Right lobe of liver (tissue), 6 donors: ENCODE measurements at regions not wholly inside any gene's neighbourhood (a gene's known extent, or its start where the extent isn't known, plus 50 kb on each side); places are given as distances from the start of the nearest gene placed in this dataset.

ENCODE experiments used
- ATAC-seq, 4 donors: fragments of 200-7000 bp; cut with Tn5 transposase; one replicate each; pipeline ENCODE4 v1.9.1; 2020; ENCODE audit warnings: mild to moderate bottlenecking in 4 of 4, moderate library complexity in 4 of 4
- DNase-seq, 3 donors: peaks; one replicate each; pipeline ENCODE4 v3.0.0-alpha.2; 2020
- H3K27ac ChIP-seq, 3 donors: fragments of 200-600 bp; one replicate each; pipeline ENCODE4 v1.8.0; 2022
- H3K27me3 ChIP-seq, 2 donors: fragments of 200-600 bp; one replicate each; pipeline ENCODE4 v1.8.0; 2022
- H3K36me3 ChIP-seq, 4 donors: fragments of 200-600 bp; sonication (generic) in 1 of 4; one replicate each; pipeline versions ENCODE4 v1.5.1 to v1.8.0; 2017 to 2022; ENCODE audit warnings: control low read depth in 1 of 4
- H3K4me1 ChIP-seq, 4 donors: fragments of 200-600 bp; sonication (generic) in 1 of 4; one replicate each; pipeline versions ENCODE4 v1.5.1 to v1.8.0; 2017 to 2022; ENCODE audit warnings: control low read depth in 1 of 4
- H3K4me3 ChIP-seq, 3 donors: fragments of 200-600 bp; one replicate each; pipeline ENCODE4 v1.8.0; 2022
- H3K9me3 ChIP-seq, 4 donors: fragments of 200-600 bp; sonication (generic) in 1 of 4; one replicate each; pipeline versions ENCODE4 v1.5.1 to v1.8.0; 2017 to 2022; ENCODE audit warnings: control low read depth in 1 of 4
- POLR2A ChIP-seq: fragments of 450-650 bp; IDR thresholded peaks from one replicate; pipeline ENCODE4 v1.6.1; 2017; ENCODE audit warnings: antibody characterized with exemption, mild to moderate bottlenecking
- WGBS: methylation state at CpG from one replicate; pipeline ENCODE4 v1.1.6; 2018; ENCODE audit warnings: low coverage, low lambda C conversion rate; ENCODE audit not compliant: insufficient coverage; ENCODE audit errors: missing lambda C conversion rate; 5-methylcytosine and 5-hydroxymethylcytosine counted together
- intact Hi-C, 2 donors: fragments of 100-400 bp; cut with DNase I; formaldehyde crosslinking; loops; one replicate each; pipeline versions ENCODE4 v1.11.2 to v1.14.1; 2022
- TF ChIP-seq, protein P1 (sequence below), 4 donors: fragments of 200-600 bp in 3 of 4; fragments of 450-650 bp in 1 of 4; IDR thresholded peaks; one replicate each; pipeline versions ENCODE4 v1.5.1 to v1.8.0; 2016 to 2022; ENCODE audit warnings: antibody characterized with exemption in 4 of 4, mild to moderate bottlenecking in 2 of 4
- donor health status: DM: no; HTN: yes; CAD: no.
- donor health status: DM: no; HTN: no; CAD: no.
- donor health status: DM: no; HTN: no; CAD: no.
- donor health status: DM: no; HTN: yes; CAD: no.
- donor health status: DM: no; HTN: yes; CAD: no.

DNA sequence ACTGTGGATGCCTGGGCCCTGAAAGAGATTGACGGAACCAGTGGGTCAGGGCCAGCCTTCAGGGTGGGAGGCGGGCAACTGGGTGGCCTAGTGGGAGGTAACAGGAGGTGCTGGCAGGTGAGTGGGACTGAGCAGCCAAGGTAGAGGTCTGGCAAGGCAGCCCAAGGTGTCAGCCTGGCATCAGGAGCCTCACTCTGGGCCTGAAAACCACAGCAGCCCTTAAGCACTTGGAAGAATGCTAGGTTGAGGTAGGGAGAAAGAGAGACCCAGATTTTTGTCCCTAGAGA lies 315.8 kb upstream of the PRICKLE1 start:
- no peaks in the 10 kb centered on the region for H3K27me3 ChIP-seq
- H3K4me3 ChIP-seq = no peak overlapping the region
- DNase-seq = no peak
- no peak for ATAC-seq
- intact Hi-C loops = no loop called here
- no peaks in the 10 kb centered on the region for H3K9me3 ChIP-seq
- 75% methylated on average over 2 of the region's 2 CpGs for WGBS
- no peaks in the 10 kb centered on the region for H3K4me1 ChIP-seq
- TF ChIP-seq POLR2A = no peak
- TF ChIP-seq, protein P1, sequence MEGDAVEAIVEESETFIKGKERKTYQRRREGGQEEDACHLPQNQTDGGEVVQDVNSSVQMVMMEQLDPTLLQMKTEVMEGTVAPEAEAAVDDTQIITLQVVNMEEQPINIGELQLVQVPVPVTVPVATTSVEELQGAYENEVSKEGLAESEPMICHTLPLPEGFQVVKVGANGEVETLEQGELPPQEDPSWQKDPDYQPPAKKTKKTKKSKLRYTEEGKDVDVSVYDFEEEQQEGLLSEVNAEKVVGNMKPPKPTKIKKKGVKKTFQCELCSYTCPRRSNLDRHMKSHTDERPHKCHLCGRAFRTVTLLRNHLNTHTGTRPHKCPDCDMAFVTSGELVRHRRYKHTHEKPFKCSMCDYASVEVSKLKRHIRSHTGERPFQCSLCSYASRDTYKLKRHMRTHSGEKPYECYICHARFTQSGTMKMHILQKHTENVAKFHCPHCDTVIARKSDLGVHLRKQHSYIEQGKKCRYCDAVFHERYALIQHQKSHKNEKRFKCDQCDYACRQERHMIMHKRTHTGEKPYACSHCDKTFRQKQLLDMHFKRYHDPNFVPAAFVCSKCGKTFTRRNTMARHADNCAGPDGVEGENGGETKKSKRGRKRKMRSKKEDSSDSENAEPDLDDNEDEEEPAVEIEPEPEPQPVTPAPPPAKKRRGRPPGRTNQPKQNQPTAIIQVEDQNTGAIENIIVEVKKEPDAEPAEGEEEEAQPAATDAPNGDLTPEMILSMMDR (IDR thresholded peaks at IDR 0.05) = no peak
- no peak overlapping the region for H3K27ac ChIP-seq
- H3K36me3 ChIP-seq = no peaks in the 10 kb centered on the region

DNA sequence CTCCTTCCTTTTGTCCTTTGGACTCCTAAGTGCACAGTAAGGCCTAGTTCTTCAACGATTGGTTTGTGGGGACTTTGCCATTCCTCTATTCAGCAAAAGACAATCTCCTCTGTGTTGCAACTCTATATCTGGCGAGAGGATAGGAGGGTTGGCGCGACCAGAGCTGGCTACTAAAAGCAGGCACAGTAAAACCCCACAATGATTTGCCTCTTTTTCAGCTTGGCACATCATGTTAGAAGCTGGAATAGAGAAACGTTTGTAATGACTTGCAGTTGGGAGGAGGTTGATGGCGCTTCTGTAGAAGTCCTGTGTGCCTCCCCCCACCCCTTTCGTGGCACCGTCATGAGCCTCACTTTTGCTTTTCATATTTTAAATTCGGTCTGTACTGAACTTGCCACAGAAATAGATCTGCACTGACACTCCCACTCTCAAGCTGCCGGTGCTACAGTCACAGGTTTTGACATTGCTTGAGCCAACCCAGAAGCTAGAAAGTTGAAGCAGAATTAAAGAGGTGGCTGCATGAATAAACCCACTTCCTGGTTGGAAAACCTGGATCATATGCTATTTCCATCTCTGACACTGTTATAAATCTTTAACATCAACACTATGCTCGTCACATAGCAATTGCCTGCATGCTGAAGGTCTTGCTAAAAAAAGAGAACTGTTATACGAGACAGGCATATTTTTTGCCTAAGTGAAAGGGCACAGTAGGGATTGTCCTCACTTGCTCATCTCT lies 315.3 kb upstream of the PRICKLE1 start:
- Histone ChIP-seq H3K27ac (no peak overlapping the region), H3K4me3 (no peak overlapping the region), H3K9me3 (no peaks in the 10 kb centered on the region), H3K36me3 (no peaks in the 10 kb centered on the region), H3K27me3 (no peaks in the 10 kb centered on the region), H3K4me1 (no peaks in the 10 kb centered on the region)
- DNase-seq (no peak), ATAC-seq (no peak)
- 64% methylated on average over 12 of the region's 12 CpGs for whole genome bisulfite sequencing
- intact Hi-C loops = no loop called here
- TF ChIP-seq, protein P1 (IDR thresholded peaks at IDR 0.05) = no peak
- TF ChIP-seq POLR2A = no peak

DNA sequence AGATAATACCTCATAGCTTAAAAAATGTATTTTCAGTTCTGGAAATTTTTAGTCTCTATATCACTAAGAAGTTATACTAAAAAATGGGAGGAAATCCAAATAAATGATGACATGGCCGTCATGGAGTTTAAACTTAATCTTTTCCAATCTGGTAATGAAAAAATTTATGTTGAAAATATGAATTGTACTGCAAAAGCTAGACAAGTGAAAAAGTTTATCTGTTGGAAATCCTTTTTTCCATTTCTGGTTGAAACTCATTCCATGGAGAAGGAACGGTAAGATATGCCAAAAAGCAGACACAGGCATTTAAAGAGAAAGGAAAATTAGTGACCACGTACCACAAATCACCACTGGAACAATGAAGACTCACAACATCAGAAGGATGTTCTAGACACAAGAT lies 314.2 kb upstream of the PRICKLE1 start:
- intact Hi-C loops = no loop called here
- no peaks in the 10 kb centered on the region for H3K27me3 ChIP-seq
- no peak for DNase-seq
- no peak overlapping the region for H3K27ac ChIP-seq
- 60% methylated on average over 3 of the region's 3 CpGs for WGBS
- no peaks in the 10 kb centered on the region for H3K4me1 ChIP-seq
- H3K4me3 ChIP-seq = no peak overlapping the region
- no peak for ATAC-seq
- no peaks in the 10 kb centered on the region for H3K9me3 ChIP-seq
- H3K36me3 ChIP-seq = no peaks in the 10 kb centered on the region
- TF ChIP-seq, protein P1 (IDR thresholded peaks at IDR 0.05) = no peak
- TF ChIP-seq POLR2A = no peak

DNA sequence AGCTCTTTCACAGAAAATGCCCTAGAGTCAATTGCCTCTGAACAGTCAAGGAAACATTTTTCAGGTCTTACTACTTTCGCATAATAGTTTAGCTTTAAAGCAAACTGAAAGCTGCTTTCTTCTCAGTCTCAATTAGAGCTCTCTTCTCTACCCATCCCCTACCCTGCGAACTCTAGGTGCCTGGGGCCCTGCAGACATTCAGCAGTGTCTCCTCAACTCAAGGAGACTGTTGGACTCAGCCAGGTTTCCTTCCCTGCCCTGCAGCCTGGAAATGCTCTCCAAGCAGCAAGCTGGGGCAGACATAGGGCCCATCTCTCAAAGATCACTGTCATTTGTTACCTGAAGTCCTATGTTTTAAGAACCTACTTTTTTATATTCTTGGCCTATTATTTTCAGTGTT lies 312.5 kb upstream of the PRICKLE1 start:
- ATAC-seq (no peak), DNase-seq (no peak)
- intact Hi-C loops = no loop called here
- TF ChIP-seq, protein P1 (IDR thresholded peaks at IDR 0.05) = no peak
- TF ChIP-seq POLR2A = no peak
- Histone ChIP-seq H3K27me3 (no peaks in the 10 kb centered on the region), H3K4me3 (no peak overlapping the region), H3K27ac (no peak overlapping the region), H3K9me3 (no peaks in the 10 kb centered on the region), H3K36me3 (no peaks in the 10 kb centered on the region), H3K4me1 (no peaks in the 10 kb centered on the region)
- WGBS = 77% methylated on average over 2 of the region's 2 CpGs

DNA sequence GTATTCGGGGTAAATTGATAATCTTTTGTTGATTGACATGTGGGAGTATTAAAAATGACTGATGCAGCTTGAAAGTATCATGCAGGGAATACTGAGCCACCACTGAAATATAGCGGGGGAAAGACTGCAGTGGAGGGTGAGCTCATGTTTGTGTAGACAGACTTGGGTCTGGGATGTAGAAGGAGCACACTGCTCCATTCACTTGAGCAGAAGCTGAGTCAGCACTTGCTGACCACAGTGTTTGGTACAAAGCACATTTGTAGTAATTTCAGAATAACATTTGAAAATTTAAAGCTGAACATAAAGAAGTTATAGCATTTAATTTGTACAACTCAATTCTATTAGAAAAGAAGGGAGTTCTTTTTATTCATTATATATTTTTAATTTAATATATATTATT lies 304.3 kb upstream of the PRICKLE1 start:
- ATAC-seq (no peak), DNase-seq (no peak)
- no peak for TF ChIP-seq POLR2A
- TF ChIP-seq, protein P1 (IDR thresholded peaks at IDR 0.05) = no peak
- intact Hi-C loops = no loop called here
- H3K4me1 ChIP-seq = no peaks in the 10 kb centered on the region
- H3K27ac ChIP-seq = no peak overlapping the region
- H3K4me3 ChIP-seq = no peak overlapping the region
- WGBS = 58% methylated on average over 2 of the region's 2 CpGs
- no peaks in the 10 kb centered on the region for H3K27me3 ChIP-seq
- no peaks in the 10 kb centered on the region for H3K36me3 ChIP-seq
- H3K9me3 ChIP-seq = no peaks in the 10 kb centered on the region
